Omental fat pad (tissue), 3 donors: ENCODE measurements at regions not wholly inside any gene's neighbourhood (a gene's known extent, or its start where the extent isn't known, plus 50 kb on each side); places are given as distances from the start of the nearest gene placed in this dataset.

Experiments
- ATAC-seq: fragments of 150-250 bp; one replicate; pipeline ENCODE4 v1.9.1; 2016; ENCODE audit warnings: mild to moderate bottlenecking, moderate library complexity; ENCODE audit not compliant: low FRiP score
- DNase-seq: peaks from one replicate; pipeline ENCODE4 v3.0.0-alpha.2; 2019; ENCODE audit warnings: low spot score
- CTCF ChIP-seq, 3 donors: fragments of 450-650 bp; IDR thresholded peaks; one replicate each; pipeline ENCODE4 v1.5.1; 2016 to 2017; ENCODE audit warnings: antibody characterized with exemption in 3 of 3, mild to moderate bottlenecking in 3 of 3, moderate library complexity in 2 of 3

GRCh38 chr14:24744641-24745040 is 110.7 kb upstream of the GZMB start:
- no peak for TF ChIP-seq CTCF (IDR thresholded peaks at IDR 0.05)
- ATAC-seq = no peak
- no peak for DNase-seq

- ATAC-seq = no peak
- no peak for TF ChIP-seq CTCF (IDR thresholded peaks at IDR 0.05)
Measured at GRCh38 chr14:24741871-24742270, 107.9 kb upstream of the GZMB start.

GRCh38 chr14:24735984-24736630 is 102.1 kb upstream of the GZMB start:
- ATAC-seq (no peak), DNase-seq (no peak)
- TF ChIP-seq CTCF (IDR thresholded peaks at IDR 0.05) = no peak

More at GRCh38 chr14:24741871-24742270, 107.9 kb upstream of the GZMB start:
- no peak for DNase-seq

- no peak for TF ChIP-seq CTCF (IDR thresholded peaks at IDR 0.05)
- DNase-seq (no peak), ATAC-seq (peak; percentile 62)
Measured at GRCh38 chr14:24734917-24735500, 101.0 kb upstream of the GZMB start.

- no peak for DNase-seq
- ATAC-seq = no peak
- no peak for TF ChIP-seq CTCF (IDR thresholded peaks at IDR 0.05)
Measured at GRCh38 chr14:24726480-24726879, 92.5 kb upstream of the GZMB start.

GRCh38 chr14:24725311-24725710 is 91.3 kb upstream of the GZMB start:
- no peak for TF ChIP-seq CTCF (IDR thresholded peaks at IDR 0.05)
- DNase-seq = no peak
- no peak for ATAC-seq

GRCh38 chr14:24721775-24722174 is 87.8 kb upstream of the GZMB start:
- TF ChIP-seq CTCF (IDR thresholded peaks at IDR 0.05) = no peak
- DNase-seq (no peak), ATAC-seq (peak; percentile 68)
